ENCODE measurements at regions not wholly inside any gene's neighbourhood (a gene's known extent, or its start where the extent isn't known, plus 50 kb on each side); places are given as distances from the start of the nearest gene placed in this dataset.
A peak's percentile ranks its signal among the peaks of the same experiment; 100 is the strongest.

GRCh38 chr5:6159832-6160430 is 218.4 kb downstream of the MED10 start:
- no peak for DNase-seq

GRCh38 chr5:6158974-6159831 is 219.1 kb downstream of the MED10 start:
- DNase-seq = peak; percentile 2

GRCh38 chr5:6154216-6154615 is 224.1 kb downstream of the MED10 start:
- DNase-seq = no peak

GRCh38 chr5:6146271-6146670 is 232.1 kb downstream of the MED10 start:
- DNase-seq = no peak

GRCh38 chr5:6145616-6146237 is 232.6 kb downstream of the MED10 start:
- DNase-seq = no peak

GRCh38 chr5:6143523-6143922 is 234.8 kb downstream of the MED10 start:
- DNase-seq = no peak

- no peak for DNase-seq
Measured at GRCh38 chr5:6142353-6142752, 236.0 kb downstream of the MED10 start.

GRCh38 chr5:6140219-6140618 is 238.1 kb downstream of the MED10 start:
- no peak for DNase-seq

GRCh38 chr5:6135977-6136376 is 242.4 kb downstream of the MED10 start:
- DNase-seq = no peak

- DNase-seq = no peak
Measured at GRCh38 chr5:6134281-6134680, 244.1 kb downstream of the MED10 start.

GRCh38 chr5:6125781-6126180 is 252.6 kb downstream of the MED10 start:
- DNase-seq = no peak

GRCh38 chr5:6118691-6119090 is 259.7 kb downstream of the MED10 start:
- no peak for DNase-seq

GRCh38 chr5:6117212-6117611 is 261.1 kb downstream of the MED10 start:
- no peak for DNase-seq

- no peak for DNase-seq
Measured at GRCh38 chr5:6115852-6116251, 262.5 kb downstream of the MED10 start.

- DNase-seq = no peak
Measured at GRCh38 chr5:6112538-6112937, 265.8 kb downstream of the MED10 start.

GRCh38 chr5:6112125-6112524 is 266.2 kb downstream of the MED10 start:
- DNase-seq = no peak

- DNase-seq = no peak
Measured at GRCh38 chr5:6111131-6111530, 267.2 kb downstream of the MED10 start.

GRCh38 chr5:6110441-6111005 is 267.8 kb downstream of the MED10 start:
- no peak for DNase-seq

GRCh38 chr5:6108981-6109825 is 269.1 kb downstream of the MED10 start:
- DNase-seq = no peak

- DNase-seq = no peak
Measured at GRCh38 chr5:6108540-6108848, 269.9 kb downstream of the MED10 start.

GRCh38 chr5:6107675-6108539 is 270.4 kb downstream of the MED10 start:
- no peak for DNase-seq

- no peak for DNase-seq
Measured at GRCh38 chr5:6106756-6107155, 271.6 kb downstream of the MED10 start.
